HG02623 (cell line): ENCODE measurements at regions not wholly inside any gene's neighbourhood (a gene's known extent, or its start where the extent isn't known, plus 50 kb on each side); places are given as distances from the start of the nearest gene placed in this dataset.

ENCODE experiments used
- ATAC-seq: cut with Tn5 transposase; IDR thresholded peaks from one replicate; pipeline ENCODE4 v1.9.1; 2021; ENCODE audit warnings: moderate library complexity; ENCODE audit not compliant: unreplicated experiment

DNA sequence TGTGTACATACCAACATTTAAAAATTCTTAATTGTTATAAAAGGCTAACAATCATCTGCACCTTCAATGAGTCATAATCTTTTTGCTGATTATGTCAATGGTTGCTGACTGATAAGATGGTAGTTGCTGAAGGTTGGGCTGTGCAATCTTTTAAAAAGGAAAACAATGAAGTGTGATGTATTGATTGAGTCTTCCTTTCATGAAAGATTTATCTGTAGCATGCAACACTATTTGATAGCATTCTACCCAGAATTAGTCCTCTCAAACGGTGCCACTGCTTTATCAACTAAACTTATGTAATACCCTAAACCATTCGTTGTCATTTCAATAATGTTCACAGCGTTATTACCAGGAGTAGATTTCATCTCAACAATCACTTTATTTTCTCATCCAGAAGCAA, 2360.6 kb downstream of the PCDH9 start:
- ATAC-seq = no peak

DNA sequence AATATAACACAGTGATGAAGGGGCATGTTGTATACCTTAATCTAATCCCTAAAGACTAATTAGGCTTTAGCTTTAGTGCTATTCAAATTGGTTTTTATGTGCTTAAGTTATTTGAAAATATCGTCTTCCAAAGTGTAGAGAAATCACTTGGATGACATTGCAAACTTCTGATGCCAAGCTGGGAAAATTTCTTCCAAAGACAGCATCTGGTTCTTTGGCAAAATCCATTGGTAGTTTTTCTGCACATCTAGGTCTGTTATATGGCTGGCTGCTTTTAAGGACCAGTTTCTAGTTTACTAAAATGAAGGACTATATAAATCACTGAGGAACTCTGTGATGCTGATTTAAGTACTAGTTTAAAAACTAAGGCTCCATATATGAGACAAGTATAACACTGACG, 2362.3 kb downstream of the PCDH9 start:
- ATAC-seq = no peak

DNA sequence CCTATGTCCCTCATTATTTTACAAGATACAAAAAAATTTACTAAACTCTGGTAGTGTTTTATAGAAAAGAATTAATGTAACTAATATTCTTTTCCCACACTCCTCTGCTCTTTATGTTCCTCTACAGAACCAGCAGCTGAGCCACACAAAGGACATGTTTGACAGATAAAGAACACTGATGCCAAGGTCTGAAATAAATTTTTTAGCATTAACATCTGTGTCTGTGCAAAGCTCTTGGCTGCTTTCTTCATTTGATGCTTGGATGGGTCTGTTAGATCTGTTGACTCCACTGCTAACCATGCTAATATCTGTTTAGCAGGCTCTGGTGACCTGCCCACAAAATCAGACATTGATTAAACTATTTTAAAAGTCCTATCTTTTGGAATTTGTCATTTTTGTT, 2363.8 kb downstream of the PCDH9 start:
- no peak for ATAC-seq

DNA sequence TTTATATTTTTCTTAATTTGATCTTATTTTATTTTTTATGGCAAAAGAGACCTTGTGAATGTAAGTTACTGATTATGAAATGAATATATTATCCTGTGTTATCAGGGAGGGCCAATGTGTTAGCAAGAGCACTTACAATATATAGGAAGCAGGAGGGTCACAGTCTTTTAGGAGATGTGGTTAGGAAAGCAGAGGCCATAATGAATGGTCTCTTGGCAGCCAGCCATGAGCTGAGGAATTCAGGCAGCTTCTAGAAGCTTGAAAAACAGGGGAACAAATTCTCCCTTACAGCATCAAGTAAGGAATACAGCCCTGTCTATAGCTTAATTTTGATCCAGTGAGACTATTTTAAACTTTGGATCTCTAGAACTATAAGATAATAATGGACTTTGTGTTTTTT, 2374.6 kb downstream of the PCDH9 start:
- ATAC-seq = no peak

DNA sequence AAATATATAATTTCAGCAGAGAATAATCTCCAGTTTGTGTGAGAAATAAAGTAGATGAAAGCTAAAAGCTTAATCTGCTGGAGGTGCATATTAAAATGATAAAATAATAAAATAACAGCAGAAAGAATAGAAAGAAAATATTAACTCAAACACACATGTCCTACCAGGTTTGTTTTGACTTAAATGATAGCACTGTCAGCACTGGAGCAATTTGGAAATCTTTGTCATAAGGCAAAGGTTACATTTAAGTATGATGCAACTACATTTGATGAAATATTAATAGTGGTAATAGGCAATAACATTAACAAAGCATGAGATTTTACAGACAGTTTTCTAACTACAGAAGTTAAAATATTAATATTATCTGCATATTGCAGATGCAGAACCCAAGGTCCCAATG, 2380.1 kb downstream of the PCDH9 start:
- no peak for ATAC-seq

DNA sequence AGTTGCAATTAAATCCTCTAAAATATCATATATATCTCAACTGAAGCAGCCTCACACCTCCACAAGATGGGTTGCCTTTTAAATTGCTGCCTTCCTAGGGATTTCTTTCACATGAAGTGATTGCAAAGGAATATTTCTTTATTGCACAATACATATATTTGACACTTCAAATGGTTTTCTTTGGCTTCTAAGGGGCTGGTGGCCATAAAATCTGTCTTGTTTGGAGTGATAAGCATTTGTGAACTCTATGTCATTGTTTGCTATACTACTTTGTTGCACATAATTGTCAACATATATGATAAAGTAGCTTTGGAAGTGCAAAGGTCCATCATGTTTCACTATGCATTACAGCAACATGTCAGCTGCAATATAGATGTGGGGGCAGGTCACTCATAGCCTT, 2380.9 kb downstream of the PCDH9 start:
- no peak for ATAC-seq

DNA sequence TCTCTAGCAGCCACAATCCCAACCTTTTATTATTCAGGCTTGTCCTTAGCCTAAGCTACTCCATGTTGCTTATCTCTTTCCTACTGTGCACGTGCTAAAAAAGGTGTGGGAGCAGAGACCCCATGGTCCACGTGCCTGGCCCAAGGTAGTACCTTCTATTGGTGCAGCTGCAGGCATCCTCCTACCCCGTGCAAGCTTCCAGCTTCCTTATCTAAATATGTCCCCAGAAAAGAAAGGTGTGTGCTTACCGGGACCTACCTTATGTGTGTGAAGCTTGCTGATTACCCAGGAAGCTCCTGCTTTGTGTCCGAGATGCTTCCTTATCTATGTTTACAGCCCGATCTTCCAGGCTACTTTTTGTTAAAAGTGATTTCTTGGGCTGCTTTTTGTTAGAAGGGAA, 2382.4 kb downstream of the PCDH9 start:
- ATAC-seq = no peak

DNA sequence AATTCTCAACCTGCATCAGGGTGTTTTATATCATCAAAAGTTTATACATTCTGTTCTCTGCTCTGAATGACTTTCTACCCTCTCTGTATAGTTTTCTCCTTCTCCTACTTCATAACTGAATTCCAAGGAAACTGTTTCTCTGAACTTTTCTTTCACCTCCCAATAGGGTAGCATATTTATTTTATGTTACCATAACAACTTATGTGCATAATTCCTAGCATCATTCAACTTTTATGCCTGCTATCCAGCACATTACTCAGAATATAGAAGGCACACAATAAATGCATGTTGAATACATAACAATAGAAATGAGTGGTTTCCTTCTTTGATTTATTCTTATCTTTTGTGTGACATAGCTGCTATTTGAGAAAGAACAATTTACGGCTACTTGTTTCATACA, 2385.0 kb downstream of the PCDH9 start:
- no peak for ATAC-seq

DNA sequence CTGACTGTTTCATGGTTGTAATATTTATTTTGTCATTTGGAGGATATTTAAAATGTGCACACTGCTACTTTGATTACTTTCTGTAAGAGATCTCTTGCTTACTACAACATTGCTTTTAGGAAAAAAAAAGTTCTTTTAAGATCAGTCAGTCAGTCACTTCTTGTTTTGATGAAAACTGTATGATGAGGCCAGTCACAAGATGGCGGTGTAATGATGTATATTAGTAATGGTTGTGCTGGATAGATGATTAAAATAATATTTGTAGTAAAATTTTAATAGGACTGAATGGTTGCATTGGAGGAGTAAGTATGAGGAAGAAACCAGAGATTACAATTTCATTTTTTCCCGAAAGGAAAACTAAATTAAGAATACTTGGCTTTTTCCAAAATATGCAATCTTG, 2411.1 kb downstream of the PCDH9 start:
- ATAC-seq = no peak

DNA sequence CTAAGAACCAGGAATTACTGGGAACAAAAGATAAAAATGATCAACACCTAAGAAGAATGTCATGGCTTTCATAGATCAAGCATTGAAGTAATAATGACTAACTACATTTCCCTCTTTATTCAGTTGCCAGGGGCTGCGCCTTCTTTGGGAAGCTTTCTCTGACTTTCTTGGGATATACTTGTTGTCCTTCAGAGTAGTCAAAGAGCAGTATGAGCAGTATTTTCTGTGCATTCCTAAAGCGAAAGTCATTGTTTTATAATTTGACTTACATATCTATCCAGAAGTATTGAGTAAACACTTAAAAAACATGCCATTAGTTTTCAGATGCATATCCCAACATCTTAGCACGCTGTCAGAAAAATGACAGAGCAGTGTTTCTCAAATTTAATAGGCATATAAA, 2412.4 kb downstream of the PCDH9 start:
- no peak for ATAC-seq

DNA sequence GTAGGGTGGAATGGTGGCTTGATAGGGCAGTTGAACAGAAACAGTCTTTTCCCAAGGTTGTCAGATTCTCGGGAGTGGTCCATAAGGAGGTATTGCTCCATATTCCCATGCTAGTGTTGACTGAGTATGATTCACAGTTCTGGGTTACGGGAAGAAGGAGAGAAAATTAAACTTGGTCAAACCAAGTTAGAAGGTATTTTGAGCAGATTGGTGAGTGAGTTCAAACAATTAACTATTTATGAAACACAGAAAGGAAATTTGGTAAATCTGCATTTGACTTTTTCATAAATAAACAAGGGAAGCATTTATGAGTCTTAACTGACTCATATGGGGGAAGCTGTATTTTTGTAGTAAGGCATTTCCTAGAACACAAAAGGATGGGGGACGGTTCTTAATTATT, 2419.4 kb downstream of the PCDH9 start:
- no peak for ATAC-seq

DNA sequence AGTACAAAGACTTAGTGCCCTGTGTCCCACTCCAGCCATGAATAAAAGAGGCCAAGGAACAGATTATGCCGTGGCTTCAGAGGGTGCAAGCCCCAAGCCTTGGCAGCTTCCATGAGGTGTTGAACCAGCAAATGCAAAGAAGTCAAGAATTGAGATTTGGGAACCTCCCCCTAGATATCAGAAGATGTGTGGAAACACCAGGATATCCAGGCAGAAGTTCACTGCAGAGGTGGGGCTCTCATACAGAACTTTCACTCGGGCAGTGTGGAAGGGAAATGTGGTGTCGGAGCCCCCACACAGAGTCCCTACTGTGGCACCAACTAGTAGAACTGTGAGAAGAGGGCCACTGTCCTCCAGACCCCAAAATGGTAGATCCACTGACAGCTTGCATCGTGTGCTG, 2421.4 kb downstream of the PCDH9 start:
- ATAC-seq = no peak

DNA sequence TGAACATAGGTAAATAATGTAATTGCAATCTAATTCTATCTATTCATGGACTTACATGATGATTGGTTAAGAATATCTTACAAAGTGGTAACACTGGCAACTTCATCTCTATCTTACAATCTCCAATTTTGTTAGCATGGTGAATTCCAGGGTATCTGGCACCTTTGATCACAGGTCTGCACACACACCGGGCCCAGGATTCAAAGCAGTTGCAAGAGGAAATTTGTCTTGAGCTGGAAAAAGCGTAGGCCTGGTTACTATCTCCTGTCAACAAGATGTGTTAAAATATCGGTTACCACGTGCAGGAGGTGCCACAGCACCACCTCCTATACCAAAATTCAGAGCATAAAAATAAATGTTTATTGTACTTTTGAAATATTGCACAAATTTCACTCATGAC, 2428.4 kb downstream of the PCDH9 start:
- no peak for ATAC-seq

DNA sequence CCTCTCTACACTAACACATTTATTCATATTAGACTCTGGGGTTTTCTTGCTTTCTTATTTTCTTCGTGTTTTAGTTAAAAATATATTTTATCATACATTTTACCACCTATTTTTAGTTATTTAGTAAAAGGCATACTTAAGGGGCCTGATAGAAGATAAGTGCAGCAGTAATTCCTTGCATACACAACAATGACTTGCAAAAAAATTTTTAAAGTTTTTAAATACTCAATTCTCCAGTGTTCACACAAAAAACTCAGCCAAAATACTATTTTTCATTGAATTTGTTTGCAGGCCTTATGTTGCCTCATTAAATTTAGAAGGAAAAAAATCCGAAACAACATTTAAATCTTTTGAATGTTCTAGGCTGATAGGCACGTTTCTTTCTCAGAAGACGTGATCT, 2431.7 kb downstream of the PCDH9 start:
- ATAC-seq = no peak

DNA sequence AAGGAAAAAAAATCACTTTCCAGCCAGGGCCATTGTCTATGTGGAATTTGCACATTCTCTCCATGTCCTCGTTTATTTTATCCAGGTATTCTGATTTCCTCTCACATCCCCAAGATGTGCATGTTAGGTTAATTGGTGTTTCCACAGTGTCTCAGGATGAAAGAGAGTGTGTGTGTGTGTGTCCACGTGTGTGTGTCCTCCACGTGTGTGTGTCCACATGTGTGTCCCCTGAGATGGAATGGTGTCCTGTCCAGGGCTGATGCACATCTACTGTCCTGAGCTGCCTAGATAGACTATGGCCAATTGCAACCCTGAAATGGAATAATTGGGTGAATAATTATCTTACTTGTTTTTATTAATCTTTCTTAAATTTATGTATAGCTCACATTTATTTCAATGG, 2436.5 kb downstream of the PCDH9 start:
- ATAC-seq = no peak

DNA sequence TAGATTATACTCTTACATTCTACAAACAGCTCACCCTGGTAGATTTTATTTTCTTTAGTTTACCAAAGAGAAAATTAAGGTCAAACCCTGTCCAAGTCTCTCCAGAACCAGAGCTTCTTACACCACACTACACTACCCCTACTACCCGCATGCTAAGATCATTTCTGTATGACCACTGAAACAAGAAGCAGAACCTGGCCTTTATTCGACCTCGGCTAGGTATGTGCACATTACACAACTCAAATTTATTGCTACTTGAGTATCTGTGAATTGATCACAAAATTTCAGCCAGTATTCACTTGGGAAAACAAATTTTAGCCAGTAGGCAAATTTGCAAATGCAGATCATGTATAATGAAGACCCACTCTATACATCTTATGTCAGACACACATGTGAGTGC, 2437.0 kb downstream of the PCDH9 start:
- no peak for ATAC-seq

DNA sequence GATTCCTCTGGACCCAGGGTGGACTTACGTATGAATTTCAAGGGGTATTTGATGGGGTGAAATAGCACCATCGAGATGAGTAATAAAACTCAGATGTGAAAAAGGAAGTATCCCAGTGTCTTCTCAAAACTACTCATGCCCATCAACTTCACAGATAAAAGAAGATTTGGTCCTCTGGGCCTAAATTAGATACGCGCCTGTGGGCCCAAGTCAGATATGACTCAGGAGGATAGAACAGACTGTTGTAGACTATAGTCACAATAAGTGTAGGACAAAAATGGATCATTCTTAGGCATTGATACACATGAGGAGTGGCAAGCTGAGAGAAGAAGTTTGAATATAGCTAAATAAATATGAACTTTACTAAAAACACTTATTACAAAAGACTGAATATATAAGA, 2438.8 kb downstream of the PCDH9 start:
- no peak for ATAC-seq

DNA sequence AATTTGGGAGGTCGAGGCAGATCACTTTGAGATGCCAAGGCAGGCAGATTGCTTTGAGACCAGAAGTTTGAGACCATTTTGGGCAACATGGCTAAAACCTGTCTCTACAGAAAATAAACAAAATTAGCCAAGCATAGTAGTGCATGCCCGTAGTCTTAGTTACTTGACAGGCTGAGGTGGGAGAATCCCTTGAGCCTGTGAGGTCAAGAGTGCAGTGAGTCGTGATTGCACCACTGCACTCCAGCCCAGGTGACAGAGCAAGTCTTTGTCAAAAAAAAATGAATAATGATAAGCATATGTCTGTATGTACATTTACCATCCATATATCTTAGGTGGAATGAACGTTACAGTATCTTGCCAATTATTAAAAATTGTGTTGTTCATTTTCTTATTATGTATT, 2447.7 kb downstream of the PCDH9 start:
- ATAC-seq = no peak

DNA sequence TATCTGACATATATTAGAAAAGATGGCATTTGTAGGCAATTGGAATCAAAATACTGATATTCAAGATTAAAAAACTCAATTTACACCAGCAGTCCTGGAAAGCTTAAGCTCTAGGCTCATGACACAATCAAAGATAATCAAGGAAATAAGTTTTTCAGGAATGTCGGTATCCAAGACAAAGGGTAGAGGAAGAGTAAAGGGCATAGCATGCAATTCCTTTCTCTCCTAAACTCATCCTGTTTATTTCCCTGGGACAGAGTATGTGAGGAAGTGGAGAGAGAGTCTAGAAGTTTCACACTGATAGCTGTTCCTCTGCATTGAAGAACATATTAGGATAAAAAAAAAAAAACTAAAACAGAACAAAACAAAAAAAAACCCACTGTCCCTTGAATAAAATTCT, 2452.1 kb downstream of the PCDH9 start:
- ATAC-seq = no peak

DNA sequence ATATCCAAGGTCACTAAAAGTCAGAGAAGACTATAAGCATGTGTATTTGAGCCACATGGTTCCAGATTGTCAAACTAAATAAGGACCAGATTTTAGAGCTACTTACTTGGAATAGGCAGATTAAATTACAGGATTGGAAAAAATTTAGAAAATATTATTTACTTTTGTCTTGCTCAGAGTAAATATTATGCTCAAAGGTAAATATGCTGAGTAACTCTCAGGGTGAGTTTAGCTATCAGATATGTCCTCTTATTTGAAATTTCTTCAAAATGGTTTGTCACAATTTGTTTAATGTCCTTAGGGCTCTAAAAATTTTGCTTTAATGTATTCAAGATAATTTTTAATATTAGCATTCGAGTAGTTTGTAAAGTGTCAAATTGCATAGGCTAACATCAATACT, 2455.2 kb downstream of the PCDH9 start:
- no peak for ATAC-seq

DNA sequence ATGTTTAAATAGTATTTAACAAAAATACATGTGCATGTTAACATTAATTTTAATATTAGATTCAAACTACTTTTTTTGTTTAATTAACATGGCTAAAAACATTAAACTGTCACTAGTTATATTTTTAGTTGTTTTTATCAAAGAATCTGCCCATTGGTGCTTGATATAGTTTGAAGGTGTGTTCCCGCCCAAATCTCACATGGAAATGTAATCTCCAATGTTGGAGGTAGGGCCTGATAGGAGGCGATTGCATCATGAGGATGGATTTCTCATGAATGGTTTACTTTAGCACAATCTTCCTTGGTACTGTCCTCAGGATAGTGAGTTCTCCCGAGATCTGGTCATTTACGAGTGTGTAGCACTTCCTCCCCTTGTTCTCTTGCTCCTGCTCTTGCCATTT, 2459.4 kb downstream of the PCDH9 start:
- no peak for ATAC-seq

DNA sequence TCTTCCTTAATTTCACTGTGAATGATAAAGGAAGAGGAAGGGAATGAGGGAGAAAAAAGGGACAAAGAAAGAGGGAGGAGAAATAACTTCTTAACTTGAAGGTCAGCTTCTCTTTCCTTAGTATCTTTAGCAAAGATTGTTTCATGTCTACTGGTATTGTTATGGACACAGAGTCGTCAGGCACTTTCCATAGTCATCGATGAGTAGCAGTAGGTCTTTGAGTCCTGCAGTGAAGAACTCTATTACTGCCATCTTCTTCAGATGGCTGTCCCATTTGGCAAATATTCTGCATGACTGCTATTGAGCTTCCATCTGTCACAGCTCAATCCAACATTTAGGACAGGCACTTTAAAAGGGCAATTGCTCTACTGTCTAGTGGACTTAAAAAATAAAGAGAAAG, 2463.1 kb downstream of the PCDH9 start:
- no peak for ATAC-seq

DNA sequence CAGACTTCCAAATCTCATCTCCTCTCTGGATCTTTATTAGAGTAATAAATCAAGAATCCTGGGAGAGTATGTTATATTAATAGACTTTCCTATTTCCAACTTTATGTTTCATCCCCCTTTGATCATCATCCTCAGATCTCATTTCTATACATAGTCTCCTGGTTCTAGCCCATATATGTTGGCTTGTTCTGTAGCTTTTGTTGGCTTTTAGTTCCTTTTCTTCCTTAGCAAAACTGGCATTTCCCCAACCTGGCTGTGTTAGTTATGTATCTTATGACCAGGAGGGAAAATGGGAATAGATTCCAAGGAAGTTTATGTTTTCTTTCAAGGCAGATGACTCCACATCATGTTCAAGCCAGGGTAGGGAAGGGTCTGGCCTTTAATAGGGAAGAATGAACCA, 2464.5 kb downstream of the PCDH9 start:
- ATAC-seq = no peak

DNA sequence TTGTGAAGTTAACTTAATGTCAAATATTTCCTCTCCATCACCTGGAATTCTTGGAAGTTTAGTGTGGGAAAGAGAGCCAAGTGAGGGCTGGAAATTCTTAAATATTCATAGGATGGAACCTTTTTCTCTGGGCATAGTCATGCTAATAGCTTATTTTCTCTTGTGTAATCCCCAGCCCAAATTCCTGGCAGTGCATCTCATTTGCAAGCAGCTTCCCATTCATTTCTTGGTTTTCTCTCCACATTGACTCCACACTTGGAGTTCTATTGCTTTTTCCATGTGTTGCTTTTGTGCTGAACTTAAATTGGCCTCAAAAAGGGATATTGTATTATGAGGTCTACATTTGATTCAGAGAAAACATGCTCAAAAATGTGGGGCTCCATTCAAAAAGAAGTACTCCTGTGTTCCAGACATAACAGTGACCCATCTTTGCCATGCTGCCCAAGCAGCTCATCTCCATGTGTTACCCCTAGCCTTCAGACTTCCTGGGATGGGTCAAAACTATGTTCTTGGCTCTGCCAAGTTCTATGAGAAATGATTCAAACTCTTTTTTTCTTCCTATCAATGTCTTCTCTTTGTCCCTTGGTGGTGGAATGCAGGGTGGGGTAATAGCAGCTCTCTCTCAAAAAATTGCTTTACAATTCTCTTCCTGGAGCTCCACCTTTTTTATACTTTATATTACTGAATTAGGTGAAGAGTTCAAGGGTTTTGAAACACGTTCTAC, 2471.5 kb downstream of the PCDH9 start:
- ATAC-seq = no peak
